NCI-H1694 treated with DMSO at 0.1 percent for 48 hours (cell line): ENCODE measurements at regions not wholly inside any gene's neighbourhood (a gene's known extent, or its start where the extent isn't known, plus 50 kb on each side); places are given as distances from the start of the nearest gene placed in this dataset.
A peak's percentile ranks its signal among the peaks of the same experiment; 100 is the strongest.

Experiments
- DNase-seq: peaks from one replicate; lab custom pipeline; 2025; lab: John Stamatoyannopoulos, UW

- no peak for DNase-seq
These were observed 197.1 kb downstream of the SPP2 start for GRCh38 chr2:234247453-234248180.

GRCh38 chr2:234245945-234246344 is 195.4 kb downstream of the SPP2 start:
- DNase-seq: no peak

- no peak for DNase-seq
These were observed 193.5 kb downstream of the SPP2 start for GRCh38 chr2:234243871-234244565.

GRCh38 chr2:234242459-234242836 is 191.9 kb downstream of the SPP2 start:
- no peak for DNase-seq

- no peak for DNase-seq
These were observed 191.4 kb downstream of the SPP2 start for GRCh38 chr2:234241656-234242458.

- DNase-seq: no peak
These were observed 190.4 kb downstream of the SPP2 start for GRCh38 chr2:234240917-234241316.

GRCh38 chr2:234235191-234235590 is 184.7 kb downstream of the SPP2 start:
- no peak for DNase-seq

GRCh38 chr2:234231460-234231859 is 181.0 kb downstream of the SPP2 start:
- no peak for DNase-seq

- DNase-seq: no peak
These were observed 168.5 kb downstream of the SPP2 start for GRCh38 chr2:234219046-234219310.

GRCh38 chr2:234218266-234219045 is 168.0 kb downstream of the SPP2 start:
- no peak for DNase-seq

- DNase-seq: no peak
These were observed 162.0 kb downstream of the SPP2 start for GRCh38 chr2:234212534-234212933.

- no peak for DNase-seq
These were observed 161.3 kb downstream of the SPP2 start for GRCh38 chr2:234211797-234212196.

GRCh38 chr2:234206738-234207137 is 156.2 kb downstream of the SPP2 start:
- no peak for DNase-seq

- DNase-seq: no peak
These were observed 154.0 kb downstream of the SPP2 start for GRCh38 chr2:234204480-234204879.

- no peak for DNase-seq
These were observed 152.9 kb downstream of the SPP2 start for GRCh38 chr2:234203135-234203984.

- no peak for DNase-seq
These were observed 152.1 kb downstream of the SPP2 start for GRCh38 chr2:234202601-234203000.

- DNase-seq: no peak
These were observed 149.5 kb downstream of the SPP2 start for GRCh38 chr2:234199996-234200395.

- DNase-seq: no peak
These were observed 148.5 kb downstream of the SPP2 start for GRCh38 chr2:234198976-234199375.

GRCh38 chr2:234195516-234195915 is 145.0 kb downstream of the SPP2 start:
- no peak for DNase-seq

- no peak for DNase-seq
These were observed 143.6 kb downstream of the SPP2 start for GRCh38 chr2:234193977-234194563.

GRCh38 chr2:234191819-234192407 is 141.4 kb downstream of the SPP2 start:
- peak; percentile 11 for DNase-seq
